ENCODE measurements at regions not wholly inside any gene's neighbourhood (a gene's known extent, or its start where the extent isn't known, plus 50 kb on each side); places are given as distances from the start of the nearest gene placed in this dataset.
"Not testable (repeated sequence)": the region's sequence is repeated elsewhere in the genome, so short reads cannot be mapped to it uniquely, and the experiment has no call there.

- TF ChIP-seq CTCF, POLR2A (IDR thresholded peaks at IDR 0.05): not testable (repeated sequence)
Observed at GRCh38 chr15:29505535-29505934, 235.9 kb upstream of the NSMCE3 start.
